Stimulated activated CD4-positive, alpha-beta T cell treated with anti-CD3 and anti-CD28 coated beads, Interleukin-2, amount 100 ng/mL, for 24 hours (primary cell): ENCODE measurements at regions not wholly inside any gene's neighbourhood (a gene's known extent, or its start where the extent isn't known, plus 50 kb on each side); places are given as distances from the start of the nearest gene placed in this dataset.

Experiments
- DNase-seq, 2 donors: peaks; one replicate each; pipeline ENCODE4 v3.0.0-alpha.2; 2020

DNA sequence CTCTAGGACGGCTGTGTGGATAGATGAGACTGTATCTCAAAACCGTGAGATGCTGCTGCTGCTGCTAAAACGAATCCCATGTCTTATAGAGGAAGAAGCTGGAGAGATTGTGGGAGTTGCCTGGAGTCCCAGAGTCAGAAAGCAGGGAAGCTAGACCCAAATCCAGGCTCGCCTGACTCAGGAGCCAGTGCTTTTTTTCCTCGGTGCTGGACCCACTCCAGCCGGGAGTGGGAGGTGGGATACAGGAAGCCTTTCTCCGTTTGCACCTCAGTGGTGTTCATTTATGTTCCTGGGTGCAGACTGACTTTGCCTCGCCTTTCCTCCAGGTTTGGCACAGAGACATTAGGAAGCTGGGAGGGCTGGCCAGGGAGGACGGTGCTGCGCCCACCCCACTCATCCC lies 150.9 kb upstream of the LINGO1 start:
- no peak for DNase-seq

DNA sequence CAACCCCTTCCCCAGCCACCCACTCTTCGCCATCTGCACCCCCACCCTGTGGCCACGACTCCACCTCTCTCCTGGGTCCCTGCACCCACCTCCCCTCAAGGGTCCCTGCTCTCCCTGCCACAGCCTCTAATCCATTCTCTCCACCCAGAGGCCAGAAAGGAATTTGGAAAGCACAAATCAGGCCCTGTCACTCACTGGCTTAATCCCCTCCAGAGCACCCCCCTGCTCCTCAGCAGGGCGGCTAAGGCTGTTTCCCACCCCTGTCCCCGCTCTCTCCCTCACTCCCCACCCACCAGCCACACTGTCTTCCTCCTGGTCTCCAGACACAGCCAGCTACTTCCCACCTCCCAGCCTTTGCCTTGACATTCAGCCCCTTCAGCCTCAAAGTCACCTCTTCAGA lies 150.0 kb upstream of the LINGO1 start:
- DNase-seq, result no peak

DNA sequence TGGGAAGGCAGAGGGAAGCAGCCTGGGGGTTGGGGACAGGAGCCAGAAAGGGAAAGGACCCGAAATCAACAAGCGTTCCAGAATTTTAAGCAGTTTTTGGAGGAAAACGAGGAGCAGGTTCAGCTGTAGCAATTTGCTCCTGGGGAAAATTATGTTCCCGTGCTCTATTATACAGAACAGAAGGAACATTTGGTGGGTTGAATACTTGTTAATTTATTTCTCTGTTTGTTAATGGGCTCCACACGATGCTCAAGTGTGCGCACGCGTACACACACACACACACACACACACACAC lies 149.2 kb upstream of the LINGO1 start:
- DNase-seq, result no peak

DNA sequence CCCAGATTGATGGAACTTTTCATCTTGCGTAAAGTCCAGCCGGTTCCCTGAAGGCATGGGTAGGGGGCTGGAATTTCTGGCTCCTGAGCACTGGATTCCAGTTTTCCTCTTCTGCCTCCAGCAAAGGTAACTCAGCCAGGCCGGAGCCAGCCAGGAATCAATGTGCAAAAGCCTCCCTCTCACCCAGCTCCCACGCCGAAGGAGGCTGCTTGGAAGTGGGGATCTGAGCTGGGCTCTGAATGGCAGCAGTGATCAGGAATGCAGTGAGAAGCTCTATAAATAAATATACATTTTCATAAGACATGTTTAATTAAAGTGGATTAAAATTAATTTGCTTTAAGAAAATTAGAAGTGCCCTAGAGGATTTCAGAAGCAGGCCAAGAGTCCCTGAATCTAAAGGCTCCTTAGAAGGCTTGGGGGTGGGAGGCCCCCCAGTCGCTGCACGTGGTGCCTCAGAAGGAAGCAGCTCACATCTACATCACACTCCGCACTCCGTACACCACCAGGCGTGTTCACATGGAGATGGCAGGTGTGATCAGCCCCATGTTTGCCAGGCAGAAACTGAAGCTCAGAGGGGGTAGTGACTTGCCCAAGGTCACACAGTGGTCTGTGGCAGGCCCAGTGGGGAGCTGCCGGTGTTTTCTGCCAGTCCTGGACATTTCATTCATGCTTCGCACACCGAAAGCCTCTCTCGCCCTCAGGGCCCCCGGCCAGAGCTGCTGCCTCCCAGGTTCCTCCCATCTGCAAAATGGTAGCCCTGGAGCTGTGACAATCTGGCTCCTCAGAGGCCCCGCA lies 148.6 kb upstream of the LINGO1 start:
- DNase-seq, result no peak

DNA sequence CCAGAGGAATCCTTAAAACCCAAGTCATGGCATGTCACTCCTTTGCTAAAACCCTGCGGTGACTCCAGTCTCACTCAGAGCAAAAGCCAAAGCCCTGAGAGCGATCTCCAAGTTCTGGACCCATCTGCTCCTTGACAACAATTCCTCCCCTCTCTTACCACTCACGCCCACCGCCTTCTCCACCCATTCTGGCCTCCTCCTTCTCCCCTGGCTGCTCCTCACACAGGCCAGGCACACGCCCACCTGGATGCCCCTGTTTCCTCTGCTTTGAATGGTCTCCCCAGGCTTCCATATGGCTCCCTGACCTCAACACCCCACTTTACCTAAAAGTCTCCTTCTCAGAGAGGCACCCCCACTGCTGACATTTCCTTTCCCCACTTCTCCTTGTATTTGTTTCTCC lies 146.1 kb upstream of the LINGO1 start:
- DNase-seq, result no peak

DNA sequence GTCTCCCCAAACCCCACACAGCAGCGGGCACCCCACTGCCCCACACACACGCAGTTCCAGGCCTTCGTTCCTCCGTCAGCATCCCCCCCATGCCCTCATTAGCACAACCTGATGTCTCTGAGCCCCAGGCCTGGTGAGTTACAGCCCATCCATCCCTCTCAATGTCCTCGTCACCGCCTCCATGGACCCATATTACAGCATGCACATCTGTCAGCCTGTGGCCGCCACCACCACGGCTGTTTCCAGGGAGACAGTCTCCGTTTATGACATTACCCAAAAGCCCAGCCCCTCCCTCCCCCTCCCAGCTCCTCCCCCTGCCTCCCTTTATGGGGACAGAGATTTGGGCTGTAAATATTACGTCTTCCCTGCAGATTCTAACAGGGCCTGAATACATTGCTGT lies 143.1 kb upstream of the LINGO1 start:
- no peak for DNase-seq

DNA sequence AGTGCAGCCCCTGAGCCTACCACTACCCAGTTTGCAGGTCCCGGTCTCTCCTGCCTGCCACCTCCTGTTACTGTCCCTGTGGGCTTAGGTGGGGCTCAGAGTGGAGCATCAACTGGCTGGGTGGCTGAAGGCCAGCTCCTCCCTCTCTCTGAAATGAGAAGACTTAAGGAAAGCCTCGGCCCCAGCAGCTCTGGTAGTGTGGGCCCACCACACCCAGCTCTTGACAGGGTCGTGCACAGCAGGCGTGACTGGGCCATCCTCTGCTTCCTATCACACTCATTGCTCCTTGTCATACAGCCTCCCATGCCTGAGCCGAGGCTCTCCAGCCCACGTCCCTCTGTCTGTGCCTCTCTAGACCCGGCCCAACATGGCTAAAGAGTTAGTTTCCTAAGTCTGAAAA lies 142.7 kb upstream of the LINGO1 start:
- no peak for DNase-seq

DNA sequence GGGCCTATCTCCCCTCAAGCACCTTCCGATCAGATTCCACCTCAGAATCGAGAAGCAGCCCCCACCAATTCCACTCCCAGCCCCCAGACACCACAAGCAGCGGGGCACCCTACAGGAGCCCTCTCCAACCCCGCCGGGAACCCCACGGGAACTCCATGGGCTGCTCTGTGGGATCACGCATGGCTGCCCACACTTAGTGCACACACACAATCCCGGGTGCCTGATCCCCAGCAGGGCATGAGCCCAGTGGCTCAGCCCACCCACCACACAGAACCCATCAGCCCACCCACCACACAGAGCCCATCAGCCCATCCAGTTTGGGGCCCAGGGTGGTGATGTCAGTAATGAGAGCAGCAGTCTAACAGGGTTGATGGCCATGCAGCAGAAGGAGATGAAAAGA lies 141.6 kb upstream of the LINGO1 start:
- DNase-seq, result no peak

DNA sequence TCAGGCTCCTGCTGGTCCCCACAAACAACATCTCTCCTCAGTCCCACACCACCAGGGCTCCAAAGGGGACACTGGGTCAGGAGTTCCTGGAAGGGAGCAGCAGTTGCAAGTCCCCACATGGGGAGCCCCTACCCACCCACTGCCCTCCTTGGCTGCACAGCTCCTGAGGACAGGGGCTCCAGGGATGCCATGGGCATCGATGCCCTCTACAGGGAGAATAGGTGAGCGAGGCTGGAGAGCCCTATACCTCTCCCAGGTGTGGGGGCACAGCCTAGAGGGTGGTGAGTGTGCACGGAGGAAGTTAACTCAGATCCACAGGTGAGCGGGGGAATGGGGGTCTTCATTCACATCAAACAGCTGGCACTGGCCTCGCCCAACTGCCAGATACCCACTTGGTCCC lies 141.2 kb upstream of the LINGO1 start:
- no peak for DNase-seq

DNA sequence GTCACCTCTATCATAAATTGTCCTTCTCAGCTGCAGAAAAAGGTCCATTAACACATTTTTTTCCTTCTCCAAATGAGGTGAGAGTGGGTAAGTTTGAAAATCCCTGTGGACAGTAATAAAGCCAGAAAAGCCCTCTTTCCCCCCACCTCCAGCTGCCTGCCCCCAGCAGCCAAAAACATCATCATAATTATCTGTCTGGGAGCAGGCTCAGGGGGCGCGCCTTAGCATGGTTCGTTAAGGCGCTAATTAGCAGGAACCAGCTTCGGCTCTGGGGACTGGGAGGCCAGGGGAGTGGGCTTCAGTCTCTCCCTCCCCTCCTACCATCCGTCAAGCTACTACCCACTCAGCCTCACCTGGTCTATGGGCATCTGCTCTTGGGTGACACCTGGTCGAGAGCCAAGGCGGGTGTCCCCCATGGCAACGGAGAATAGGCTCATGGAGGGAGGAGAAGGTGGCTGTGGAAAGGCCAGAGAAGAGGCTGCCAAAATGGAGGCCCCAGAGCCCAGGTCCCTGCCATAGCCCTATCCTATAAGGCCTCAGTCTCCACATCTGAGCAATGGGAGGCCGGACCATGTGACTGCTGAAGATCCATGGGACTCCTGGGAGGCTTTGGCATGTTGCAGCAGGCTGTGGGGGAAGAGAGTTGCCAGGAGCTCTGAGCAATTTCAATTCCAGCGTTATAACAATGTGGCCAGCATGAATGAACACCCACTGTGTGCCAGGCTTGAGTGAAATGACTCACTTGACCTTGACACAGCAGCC lies 140.1 kb upstream of the LINGO1 start:
- no peak for DNase-seq

DNA sequence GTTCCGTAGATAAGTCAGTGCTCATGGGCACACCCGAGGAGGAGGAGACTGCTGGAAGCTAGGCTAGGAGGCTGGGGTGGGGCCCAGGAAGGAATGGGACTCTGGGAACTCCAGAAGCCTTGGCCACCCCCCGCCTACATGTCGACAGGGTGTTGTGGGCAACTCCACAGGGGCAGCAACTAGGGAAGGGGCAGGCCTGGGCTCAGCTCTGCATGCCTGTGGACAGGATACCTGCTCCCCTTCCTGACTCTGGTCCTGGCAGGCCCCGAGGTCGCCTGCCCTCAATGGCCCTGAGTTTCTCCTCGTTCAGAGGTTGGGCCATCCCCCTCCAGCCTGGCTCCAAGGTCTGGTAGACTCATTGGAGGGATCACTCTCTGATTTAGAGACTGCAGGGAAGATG lies 138.9 kb upstream of the LINGO1 start:
- DNase-seq, result no peak

DNA sequence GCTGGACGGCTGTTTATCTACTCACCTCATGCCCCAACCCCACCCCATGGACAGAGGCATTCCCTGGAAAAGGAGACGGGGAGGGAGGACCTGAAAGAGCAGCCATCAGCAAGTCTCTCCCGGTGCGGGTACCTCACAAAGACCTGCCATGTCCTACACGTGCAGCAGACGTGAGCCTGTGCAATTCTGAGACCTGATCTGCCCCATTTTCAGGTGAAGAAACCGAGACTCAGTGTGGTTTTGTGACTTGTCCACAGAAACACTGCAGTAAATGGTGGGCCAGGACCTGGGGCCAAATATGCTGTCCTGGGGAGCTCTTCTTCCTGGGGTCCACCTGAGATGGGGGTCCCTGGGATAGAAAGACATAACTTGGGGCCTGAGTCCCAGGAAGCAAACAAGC lies 137.0 kb upstream of the LINGO1 start:
- no peak for DNase-seq

DNA sequence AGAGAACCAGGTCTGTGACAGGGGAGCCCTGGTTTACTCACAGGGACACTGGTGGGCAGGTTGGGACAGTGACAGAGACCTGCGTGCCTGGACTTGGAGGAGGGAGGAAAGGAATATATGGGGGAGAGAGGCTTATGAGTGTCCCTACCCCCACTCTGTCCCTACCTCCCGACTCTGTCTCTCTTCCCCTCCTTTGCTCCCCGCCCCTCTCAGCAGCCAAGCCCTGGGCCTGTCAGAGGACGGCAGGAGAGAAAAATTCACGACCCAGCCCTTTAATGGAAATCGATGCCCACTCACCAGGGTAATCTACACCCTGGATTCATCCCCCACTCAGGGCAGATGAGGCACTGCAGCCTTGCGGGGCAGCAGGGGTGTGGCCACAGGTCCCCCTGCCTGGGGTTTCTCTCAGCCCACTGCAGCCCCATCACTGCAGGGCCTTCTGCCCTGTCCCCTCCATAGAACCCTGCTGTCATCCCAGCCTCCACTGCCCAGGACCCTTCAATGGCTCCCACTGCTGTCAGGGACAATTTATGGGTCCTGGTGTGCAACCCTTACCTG lies 135.9 kb upstream of the LINGO1 start:
- DNase-seq, result no peak

DNA sequence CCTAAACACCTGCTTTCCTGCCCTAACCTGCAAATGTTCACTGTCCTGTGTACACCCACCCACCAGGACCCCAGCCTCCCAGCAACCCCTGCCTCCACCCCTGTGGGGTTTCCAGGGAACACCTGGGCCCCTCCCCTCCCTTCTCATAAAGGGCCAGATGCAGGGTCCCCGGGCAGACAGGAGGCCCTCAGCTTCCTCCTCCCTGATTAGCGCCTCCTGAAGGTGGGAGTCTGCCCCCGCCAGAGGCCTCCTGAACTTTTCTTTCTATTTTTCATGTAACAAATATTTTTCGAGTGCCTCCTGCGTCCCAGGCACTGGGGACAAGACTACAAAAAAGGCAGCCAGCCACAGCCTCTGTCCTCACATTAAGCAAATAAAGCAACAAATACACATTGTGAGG lies 135.4 kb upstream of the LINGO1 start:
- no peak for DNase-seq

DNA sequence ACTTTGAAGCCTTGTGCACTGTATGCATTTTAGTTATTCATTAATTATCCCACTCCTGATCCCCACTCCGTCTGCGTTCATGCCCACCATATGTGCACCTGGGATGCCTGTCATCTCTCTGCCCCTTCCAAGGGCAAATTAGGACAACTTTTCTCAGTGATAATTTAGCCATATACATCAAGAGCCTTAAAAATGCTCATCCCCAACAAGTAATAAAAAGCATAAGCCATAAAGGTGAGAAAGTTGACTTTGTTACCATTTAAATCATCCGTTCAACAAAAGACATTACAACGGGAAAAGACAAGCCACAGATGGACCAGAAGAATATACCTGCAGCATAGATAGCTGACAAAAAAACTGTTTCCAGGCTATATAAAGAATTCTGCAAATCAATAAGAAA lies 131.4 kb upstream of the LINGO1 start:
- no peak for DNase-seq

DNA sequence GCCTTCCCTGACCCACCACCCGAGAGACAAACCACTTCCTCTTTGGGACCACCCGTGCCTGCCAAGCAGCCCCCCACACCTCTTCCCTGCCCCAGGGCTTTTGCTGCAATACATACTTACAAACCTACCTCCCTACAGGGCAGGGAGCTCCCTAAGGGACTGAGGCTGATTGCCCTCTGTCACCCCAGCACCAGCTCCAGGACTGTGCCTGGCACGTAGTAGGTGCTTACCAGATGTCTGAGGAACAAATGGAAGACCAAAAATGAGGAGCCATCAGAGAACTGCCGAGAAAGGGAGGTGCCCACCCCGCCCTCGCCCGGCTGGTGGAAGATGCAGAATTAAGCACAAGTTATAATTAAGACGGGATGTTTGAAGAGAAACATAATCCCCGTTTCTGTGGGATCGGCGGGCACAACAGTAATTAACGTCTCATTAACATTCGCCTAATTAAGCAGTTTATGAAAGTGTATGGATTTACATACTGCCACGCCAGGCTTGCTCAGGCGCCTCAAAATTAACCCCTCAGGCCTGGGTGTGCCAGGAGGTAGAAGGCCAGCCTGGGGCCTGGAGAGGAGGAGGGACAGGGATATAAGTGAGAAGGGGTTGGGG lies 130.1 kb upstream of the LINGO1 start:
- no peak for DNase-seq

DNA sequence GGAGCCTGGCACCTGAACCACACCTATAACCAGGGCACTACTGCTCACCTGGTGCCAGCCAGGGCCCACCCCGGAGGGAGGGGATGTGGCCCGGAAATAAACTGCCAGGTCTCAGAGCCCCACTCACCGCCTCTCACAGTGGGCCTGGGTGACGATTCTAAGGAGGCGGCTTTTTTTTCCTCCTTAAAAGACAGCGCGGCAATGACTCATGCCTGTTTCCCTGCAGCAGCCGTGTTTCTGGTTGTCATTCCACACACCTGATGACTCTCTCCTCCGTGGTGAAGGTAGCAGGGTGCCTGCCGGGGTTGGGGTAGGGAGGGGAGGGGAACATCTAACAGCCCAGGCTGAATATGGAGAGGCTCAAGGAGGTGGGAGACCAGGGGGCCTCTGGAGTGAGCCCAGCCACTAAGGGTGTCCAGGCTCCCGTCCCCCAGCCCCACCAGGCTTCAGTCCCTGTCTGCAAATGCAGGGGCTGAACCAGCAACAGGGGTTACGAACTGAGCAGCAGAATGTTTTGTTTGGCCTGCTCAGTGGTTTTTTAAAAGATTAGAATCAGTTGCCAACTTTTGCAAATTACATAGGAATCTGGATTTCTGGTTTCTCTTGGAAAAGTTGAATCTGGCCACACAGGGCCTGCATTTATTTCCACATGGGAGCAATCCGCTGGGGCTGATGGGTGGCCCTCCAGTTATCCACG lies 127.3 kb upstream of the LINGO1 start:
- no peak for DNase-seq

DNA sequence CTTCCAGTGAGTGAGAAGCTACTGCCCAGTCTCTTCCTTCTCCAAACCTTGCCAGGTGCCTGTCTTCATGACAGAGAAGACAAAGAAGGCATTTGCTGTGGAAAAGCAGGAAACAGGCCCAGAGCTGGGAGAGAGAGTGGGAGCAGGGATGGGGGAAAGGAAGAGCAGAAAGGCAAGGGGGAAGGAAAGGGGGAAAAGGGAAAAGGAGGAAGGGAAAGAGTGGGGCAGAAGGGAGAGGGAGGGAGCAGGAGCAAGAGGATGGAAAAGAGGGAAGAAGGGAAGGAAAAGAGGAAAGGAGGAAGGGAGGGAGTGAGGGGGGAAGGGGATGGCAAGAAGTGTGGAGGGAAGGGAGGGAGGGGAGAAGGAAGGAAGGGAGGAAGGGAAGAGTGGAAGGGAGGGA lies 121.2 kb upstream of the LINGO1 start:
- DNase-seq, result no peak

DNA sequence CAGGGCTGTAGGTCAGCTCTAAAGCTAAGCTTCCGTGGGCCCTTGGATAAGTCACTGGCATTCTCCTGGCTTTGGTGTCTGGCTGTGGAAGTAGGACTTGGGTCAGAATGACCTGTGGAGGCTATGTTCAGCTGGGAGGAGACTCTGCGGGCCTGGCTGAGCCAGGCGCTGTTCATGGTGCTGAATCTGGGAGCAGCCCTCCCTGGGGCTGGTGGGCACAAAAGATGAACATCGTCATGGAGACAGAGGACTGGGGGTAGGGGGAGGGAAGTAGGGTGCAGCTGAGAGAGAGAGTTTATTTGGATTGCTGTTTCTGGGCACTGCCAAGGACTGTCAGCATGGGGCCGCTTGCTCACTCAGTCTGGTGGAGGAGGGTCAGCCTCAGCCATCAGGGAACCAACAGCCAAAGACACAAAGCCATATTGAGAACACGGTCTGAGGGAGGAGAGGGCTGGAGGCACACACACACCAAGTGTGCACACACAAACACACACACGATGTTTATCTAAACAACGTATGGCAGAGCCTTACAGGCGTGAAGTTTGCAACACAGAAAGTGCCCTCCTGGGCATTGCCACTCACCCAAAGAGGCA lies 120.7 kb upstream of the LINGO1 start:
- DNase-seq, result peak in 1 of 2 donors; percentile 10

DNA sequence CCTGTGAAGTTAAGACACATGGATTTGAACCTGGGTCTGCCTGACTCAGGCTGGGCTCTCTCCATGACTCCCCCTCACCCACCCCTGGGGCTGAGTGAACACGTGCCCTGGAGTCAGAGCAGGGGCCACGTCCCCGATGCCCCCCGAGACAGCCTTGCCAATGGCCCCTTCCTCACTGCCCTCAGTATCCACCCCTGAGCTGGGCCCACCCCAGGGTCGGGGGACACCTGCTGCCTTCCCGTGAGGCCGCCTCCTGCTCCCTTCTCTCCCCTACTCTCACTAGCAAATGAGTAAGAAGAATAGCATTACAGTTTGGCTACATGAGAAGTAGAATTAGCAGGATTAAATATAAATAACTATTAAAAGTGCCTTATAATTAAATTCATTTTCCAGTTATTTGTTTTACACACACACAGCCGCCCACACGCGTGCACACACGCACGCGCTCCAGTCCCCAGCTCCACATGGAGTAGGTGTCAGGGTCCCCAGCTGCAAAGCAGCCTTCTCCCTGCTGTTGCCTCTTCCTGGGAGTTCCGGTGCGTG lies 117.4 kb upstream of the LINGO1 start:
- no peak for DNase-seq

DNA sequence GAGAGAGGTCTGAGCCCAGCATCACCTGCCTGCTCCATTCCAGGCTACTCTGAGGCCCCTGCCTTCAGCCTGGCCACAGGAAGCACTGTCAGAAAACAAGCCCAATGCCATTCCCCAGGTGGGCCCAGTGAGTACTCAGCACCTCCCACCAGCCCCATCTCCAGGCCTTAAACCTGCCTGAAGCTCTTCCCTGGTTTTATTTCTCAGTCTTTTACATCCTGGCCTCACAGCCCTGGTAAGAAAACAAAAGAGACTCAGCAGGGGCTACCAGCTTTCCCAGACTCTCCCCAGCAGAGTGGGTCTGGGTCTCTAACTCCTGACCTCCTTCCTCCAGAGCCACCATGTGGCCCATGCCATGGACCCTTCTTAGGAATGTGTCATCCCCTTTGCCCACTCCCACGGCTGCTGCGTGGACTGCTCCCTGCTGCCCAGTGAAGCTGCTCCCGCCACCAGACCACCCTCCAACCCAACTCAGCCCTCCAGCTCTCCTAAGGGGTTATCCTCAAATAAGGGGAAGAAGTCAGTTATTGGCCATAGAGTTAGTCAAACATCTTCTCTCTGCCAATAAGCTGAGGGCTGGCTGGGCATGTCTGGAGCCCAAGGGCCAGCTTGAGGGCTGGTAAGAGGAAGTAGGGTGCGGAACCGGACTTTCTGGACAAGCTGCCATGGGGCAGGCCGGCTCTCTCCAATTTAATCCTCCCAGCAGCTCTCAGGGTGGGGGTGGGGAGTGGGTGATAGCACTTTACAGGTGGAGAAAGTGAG lies 116.7 kb upstream of the LINGO1 start:
- no peak for DNase-seq
